ENCODE measurements at regions not wholly inside any gene's neighbourhood (a gene's known extent, or its start where the extent isn't known, plus 50 kb on each side); places are given as distances from the start of the nearest gene placed in this dataset.
A peak's percentile ranks its signal among the peaks of the same experiment; 100 is the strongest.
"Not testable (repeated sequence)": the region's sequence is repeated elsewhere in the genome, so short reads cannot be mapped to it uniquely, and the experiment has no call there.

GRCh38 chr1:239951511-239952140 is 140.1 kb upstream of the FMN2 start:
- DNase-seq, result peak in 1 of 2 experiments; percentile 42

GRCh38 chr1:239952348-239953308 is 139.1 kb upstream of the FMN2 start:
- DNase-seq, result peak in 1 of 2 experiments; percentile 0

GRCh38 chr1:239954836-239955235 is 136.8 kb upstream of the FMN2 start:
- DNase-seq, result no peak

- DNase-seq, result no peak
Observed at GRCh38 chr1:239955431-239955830, 136.3 kb upstream of the FMN2 start.

- DNase-seq, result no peak
Observed at GRCh38 chr1:239956263-239956662, 135.4 kb upstream of the FMN2 start.

GRCh38 chr1:239958063-239958462 is 133.6 kb upstream of the FMN2 start:
- no peak for DNase-seq

GRCh38 chr1:239960366-239960765 is 131.3 kb upstream of the FMN2 start:
- DNase-seq, result no peak

GRCh38 chr1:239963856-239964255 is 127.8 kb upstream of the FMN2 start:
- no peak for DNase-seq

GRCh38 chr1:239976130-239976968 is 115.3 kb upstream of the FMN2 start:
- no peak for DNase-seq

- DNase-seq, result no peak
Observed at GRCh38 chr1:239977416-239977815, 114.3 kb upstream of the FMN2 start.

GRCh38 chr1:239979456-239979855 is 112.2 kb upstream of the FMN2 start:
- DNase-seq, result no peak

- no peak for DNase-seq
Observed at GRCh38 chr1:239982762-239983161, 108.9 kb upstream of the FMN2 start.

GRCh38 chr1:239985044-239985443 is 106.6 kb upstream of the FMN2 start:
- DNase-seq, result no peak

- DNase-seq, result peak in 1 of 2 experiments; percentile 28
Observed at GRCh38 chr1:239987103-239987745, 104.5 kb upstream of the FMN2 start.

GRCh38 chr1:239989990-239990389 is 101.7 kb upstream of the FMN2 start:
- DNase-seq, result no peak

GRCh38 chr1:239992566-239992965 is 99.1 kb upstream of the FMN2 start:
- DNase-seq, result not testable (repeated sequence)

- DNase-seq, result no peak
Observed at GRCh38 chr1:239993366-239993765, 98.3 kb upstream of the FMN2 start.

- no peak for DNase-seq
Observed at GRCh38 chr1:239995281-239995680, 96.4 kb upstream of the FMN2 start.

- no peak for DNase-seq
Observed at GRCh38 chr1:239997160-239997514, 94.5 kb upstream of the FMN2 start.

GRCh38 chr1:239997515-239998311 is 94.0 kb upstream of the FMN2 start:
- DNase-seq, result no peak

- no peak for DNase-seq
Observed at GRCh38 chr1:239998312-239998649, 93.4 kb upstream of the FMN2 start.

GRCh38 chr1:239999170-239999569 is 92.5 kb upstream of the FMN2 start:
- no peak for DNase-seq
